ENCODE measurements at regions not wholly inside any gene's neighbourhood (a gene's known extent, or its start where the extent isn't known, plus 50 kb on each side); places are given as distances from the start of the nearest gene placed in this dataset.

DNA sequence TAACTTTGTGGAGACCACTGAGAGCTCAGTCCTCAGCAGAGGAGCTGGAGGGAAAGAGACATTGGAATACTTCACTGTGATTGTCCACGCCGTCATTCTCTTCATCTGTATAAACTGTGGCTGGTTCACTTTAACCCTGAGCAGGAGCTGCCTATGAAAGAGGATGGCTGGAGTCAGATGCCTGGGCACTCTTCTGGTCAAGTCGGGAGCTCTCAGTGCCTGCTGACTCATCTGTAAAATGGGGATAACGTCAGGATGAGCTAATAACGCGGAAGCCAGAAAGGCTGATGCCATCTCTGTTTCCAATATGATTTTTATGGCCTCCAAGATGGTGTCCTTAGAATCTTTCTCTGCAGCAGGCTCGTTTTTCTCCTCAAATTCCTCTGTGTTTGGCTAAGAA, 51.6 kb upstream of the MRPS22 start:
- DNase-seq: no peak
- Histone ChIP-seq H3K36me3 (no peaks in the 10 kb centered on the region), H3K4me1 (no peaks in the 10 kb centered on the region), H3K9me3 (no peaks in the 10 kb centered on the region), H3K27me3 (no peaks in the 10 kb centered on the region), H3K4me3 (no peak overlapping the region), H3K27ac (no peak overlapping the region)
- intact Hi-C loops (cut with DNase I): no loop called here
- WGBS (ENCODE audit: insufficient coverage, low coverage, low lambda C conversion rate, missing lambda C conversion rate): 59% methylated on average over 5 of the region's 7 CpGs
- TF ChIP-seq POLR2A (IDR thresholded peaks at IDR 0.05): no peak
- TF ChIP-seq, protein P1, sequence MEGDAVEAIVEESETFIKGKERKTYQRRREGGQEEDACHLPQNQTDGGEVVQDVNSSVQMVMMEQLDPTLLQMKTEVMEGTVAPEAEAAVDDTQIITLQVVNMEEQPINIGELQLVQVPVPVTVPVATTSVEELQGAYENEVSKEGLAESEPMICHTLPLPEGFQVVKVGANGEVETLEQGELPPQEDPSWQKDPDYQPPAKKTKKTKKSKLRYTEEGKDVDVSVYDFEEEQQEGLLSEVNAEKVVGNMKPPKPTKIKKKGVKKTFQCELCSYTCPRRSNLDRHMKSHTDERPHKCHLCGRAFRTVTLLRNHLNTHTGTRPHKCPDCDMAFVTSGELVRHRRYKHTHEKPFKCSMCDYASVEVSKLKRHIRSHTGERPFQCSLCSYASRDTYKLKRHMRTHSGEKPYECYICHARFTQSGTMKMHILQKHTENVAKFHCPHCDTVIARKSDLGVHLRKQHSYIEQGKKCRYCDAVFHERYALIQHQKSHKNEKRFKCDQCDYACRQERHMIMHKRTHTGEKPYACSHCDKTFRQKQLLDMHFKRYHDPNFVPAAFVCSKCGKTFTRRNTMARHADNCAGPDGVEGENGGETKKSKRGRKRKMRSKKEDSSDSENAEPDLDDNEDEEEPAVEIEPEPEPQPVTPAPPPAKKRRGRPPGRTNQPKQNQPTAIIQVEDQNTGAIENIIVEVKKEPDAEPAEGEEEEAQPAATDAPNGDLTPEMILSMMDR (IDR thresholded peaks at IDR 0.05): no peak
- ATAC-seq: no peak

DNA sequence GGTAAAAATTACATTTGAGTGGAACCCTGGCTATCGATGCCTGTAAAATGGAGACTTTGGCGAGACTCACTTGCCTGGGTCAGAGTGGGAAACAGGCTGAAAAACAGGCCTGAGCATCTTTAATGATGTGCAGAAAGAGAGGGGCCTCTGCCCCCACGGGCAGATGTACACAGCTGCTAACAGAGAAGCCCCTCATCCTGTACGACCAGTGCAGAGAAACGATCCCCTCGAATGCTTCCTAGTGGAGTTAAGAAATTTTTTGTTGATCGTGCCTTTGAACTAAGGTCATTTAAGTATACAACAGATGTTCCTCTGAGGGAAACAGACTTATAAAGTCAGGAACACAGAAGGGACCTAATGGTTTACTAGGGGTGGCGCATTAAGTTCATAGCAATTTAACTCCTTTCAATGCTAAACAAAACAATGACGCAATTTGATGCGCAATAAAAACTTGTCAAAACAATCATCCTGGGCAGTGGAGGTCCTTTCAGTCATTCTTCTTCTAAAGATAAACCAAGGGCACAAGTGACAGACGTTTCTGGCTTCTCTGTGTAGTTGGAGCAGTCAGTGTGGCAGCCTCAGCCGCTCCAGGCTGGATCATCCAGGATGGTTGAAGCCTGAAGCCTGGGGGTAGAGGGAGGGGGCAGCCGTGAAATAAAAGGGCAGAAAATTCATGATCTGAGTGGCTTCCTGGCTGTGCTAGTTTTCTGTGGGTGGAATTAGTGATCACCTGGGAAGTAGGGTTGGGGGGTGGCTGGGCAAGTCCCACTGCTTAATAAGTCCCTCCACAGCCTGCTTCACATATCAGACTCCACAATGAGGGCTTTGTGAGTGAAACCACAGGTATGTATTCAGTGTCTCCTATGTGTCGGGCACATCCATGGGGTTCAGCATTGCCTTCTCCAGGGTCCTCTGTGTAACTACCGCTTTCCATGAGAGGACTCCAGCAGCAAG, 50.8 kb upstream of the MRPS22 start:
- WGBS (ENCODE audit: insufficient coverage, low coverage, low lambda C conversion rate, missing lambda C conversion rate): 71% methylated on average over 13 of the region's 15 CpGs
- no peaks in the 10 kb centered on the region for H3K36me3 ChIP-seq
- intact Hi-C loops (cut with DNase I): no loop called here
- H3K27me3 ChIP-seq: no peaks in the 10 kb centered on the region
- ATAC-seq (no peak), DNase-seq (no peak)
- H3K4me1 ChIP-seq: peaks cover 0 to 6% (median 3%) of the 10 kb centered on the region in 4 donors
- no peaks in the 10 kb centered on the region for H3K9me3 ChIP-seq
- H3K4me3 ChIP-seq: no peak overlapping the region
- no peak overlapping the region for H3K27ac ChIP-seq
- TF ChIP-seq, protein P1 (IDR thresholded peaks at IDR 0.05): no peak
- no peak for TF ChIP-seq POLR2A (IDR thresholded peaks at IDR 0.05)

DNA sequence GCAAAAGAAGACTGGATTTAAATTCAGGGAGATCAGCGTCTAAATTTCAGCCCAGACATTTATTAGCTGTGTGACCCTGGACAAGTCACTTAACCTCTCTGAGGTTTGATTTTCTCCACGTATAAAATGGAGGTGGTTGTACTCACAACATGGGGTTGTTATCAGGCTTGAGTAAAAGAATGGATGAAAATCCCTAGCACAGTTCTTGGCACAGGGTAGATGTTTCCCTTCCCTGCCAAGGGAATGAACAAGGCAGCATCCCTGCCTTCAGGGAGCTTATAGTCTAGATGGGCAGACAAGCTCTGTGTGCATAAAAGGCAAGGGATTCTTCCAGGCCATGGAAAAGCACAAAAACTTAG, 50.2 kb upstream of the MRPS22 start:
- TF ChIP-seq POLR2A (IDR thresholded peaks at IDR 0.05): no peak
- TF ChIP-seq, protein P1 (IDR thresholded peaks at IDR 0.05): no peak
- ATAC-seq (no peak), DNase-seq (no peak)
- Histone ChIP-seq H3K4me1 (peaks cover 0 to 10% (median 5%) of the 10 kb centered on the region in 4 donors), H3K9me3 (no peaks in the 10 kb centered on the region), H3K27ac (no peak overlapping the region), H3K27me3 (no peaks in the 10 kb centered on the region), H3K4me3 (no peak overlapping the region), H3K36me3 (no peaks in the 10 kb centered on the region)
- intact Hi-C loops (cut with DNase I): no loop called here
- 63% methylated on average over 2 of the region's 2 CpGs for WGBS (ENCODE audit: insufficient coverage, low coverage, low lambda C conversion rate, missing lambda C conversion rate)
